Adrenal gland (tissue), 9 donors: ENCODE measurements at regions not wholly inside any gene's neighbourhood (a gene's known extent, or its start where the extent isn't known, plus 50 kb on each side); places are given as distances from the start of the nearest gene placed in this dataset.

Experiments used
- DNase-seq, 7 donors: peaks; one replicate each; pipeline ENCODE4 v3.0.0-alpha.2; 2019 to 2020
- H3K27ac ChIP-seq, 5 donors: fragments of 200-600 bp; sonication (generic) in 4 of 5; 1 replicate in 3 of 5; 2 replicates in 2 of 5; pipeline versions ENCODE4 v1.5.1 to v1.8.0; 2016 to 2020; ENCODE audit warnings: mild to moderate bottlenecking in 1 of 5
- H3K27me3 ChIP-seq: fragments of 200-600 bp; 2 replicates; pipeline ENCODE4 v1.8.0; 2021
- H3K36me3 ChIP-seq, 2 donors: fragments of 200-600 bp; replicated peaks in 1 of 2; 1 replicate in 1 of 2; 2 replicates in 1 of 2; pipeline versions ENCODE4 v1.5.1 to v1.8.0; 2018 to 2022
- H3K4me1 ChIP-seq, 2 donors: fragments of 200-600 bp; replicated peaks in 1 of 2; 1 replicate in 1 of 2; 2 replicates in 1 of 2; pipeline versions ENCODE4 v1.5.1 to v1.8.0; 2018 to 2021
- H3K4me3 ChIP-seq, 4 donors: fragments of 200-600 bp; sonication (generic) in 3 of 4; one replicate each; pipeline ENCODE4 v1.5.1; 2016 to 2018
- H3K9me3 ChIP-seq, 3 donors: fragments of 200-600 bp; sonication (generic) in 1 of 3; replicated peaks in 1 of 3; 1 replicate in 2 of 3; 2 replicates in 1 of 3; pipeline versions ENCODE4 v1.5.1 to v1.8.0; 2016 to 2021
- POLR2A ChIP-seq, 2 donors: fragments of 450-650 bp; IDR thresholded peaks; one replicate each; pipeline ENCODE4 v1.6.1; 2017; ENCODE audit warnings: antibody characterized with exemption in 2 of 2, mild to moderate bottlenecking in 2 of 2, moderate library complexity in 1 of 2
- WGBS, 4 donors: extraction: QIAGEN DNeasy Blood & Tissue Kit in 2 of 4; methylation state at CpG; one replicate each; pipeline versions ENCODE4 v1.1.5 to v1.1.7; 2013 to 2017; 5-methylcytosine and 5-hydroxymethylcytosine counted together
- intact Hi-C, 2 donors: fragments of 100-400 bp; cut with DNase I; formaldehyde crosslinking; loops; one replicate each; pipeline versions ENCODE4 v1.14.1 to v1.15.0; 2022 to 2023
- TF ChIP-seq, protein P1 (sequence below), 6 experiments: fragments of 450-650 bp in 4 of 6; fragments of 200-600 bp in 2 of 6; sonication (generic) in 1 of 6; IDR thresholded peaks; 1 replicate in 5 of 6; 2 replicates in 1 of 6; pipeline versions ENCODE4 v1.5.1 to v1.8.0; 2016 to 2021; ENCODE audit warnings: antibody characterized with exemption in 6 of 6, mild to moderate bottlenecking in 2 of 6, moderate library complexity in 1 of 6
- donor health status: healthy with polysubstance abuse.
- donor health status: Bipolar disorder and iron deficiency.
- donor health status: DM: yes; HTN: yes; CAD: no.
- donor health status: DM: no; HTN: no; CAD: no.
- donor health status: DM: no; HTN: no; CAD: no.

DNA sequence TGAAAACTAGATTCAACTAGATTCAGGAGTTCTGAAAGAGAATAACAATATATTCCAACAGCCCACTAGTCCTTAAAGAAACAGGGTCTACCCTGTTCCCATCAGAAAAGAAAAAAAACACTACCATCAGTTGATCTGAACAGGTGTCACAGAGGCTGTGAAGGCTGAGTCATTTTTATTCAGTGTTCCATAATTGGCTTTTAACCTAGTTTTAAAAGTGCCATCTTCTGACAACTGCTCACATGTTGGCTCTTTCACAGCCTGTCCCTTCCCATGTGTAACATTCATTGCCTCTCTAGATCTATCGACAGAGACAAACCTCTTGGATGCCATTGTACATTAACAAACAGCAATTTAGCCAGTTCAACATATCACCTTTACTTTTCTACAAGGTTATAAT lies 243.7 kb downstream of the TBX15 start:
- intact Hi-C loops = no loop called here
- Histone ChIP-seq H3K36me3 (no peaks in the 10 kb centered on the region), H3K4me3 (no peak overlapping the region), H3K4me1 (no peaks in the 10 kb centered on the region), H3K27ac (no peak overlapping the region), H3K27me3 (no peaks in the 10 kb centered on the region), H3K9me3 (no peaks in the 10 kb centered on the region)
- WGBS, 4 donors = 71 to 82% (median 80%) methylated on average over 1 of the region's 1 CpG
- TF ChIP-seq POLR2A (IDR thresholded peaks at IDR 0.05) = no peak
- TF ChIP-seq, protein P1, sequence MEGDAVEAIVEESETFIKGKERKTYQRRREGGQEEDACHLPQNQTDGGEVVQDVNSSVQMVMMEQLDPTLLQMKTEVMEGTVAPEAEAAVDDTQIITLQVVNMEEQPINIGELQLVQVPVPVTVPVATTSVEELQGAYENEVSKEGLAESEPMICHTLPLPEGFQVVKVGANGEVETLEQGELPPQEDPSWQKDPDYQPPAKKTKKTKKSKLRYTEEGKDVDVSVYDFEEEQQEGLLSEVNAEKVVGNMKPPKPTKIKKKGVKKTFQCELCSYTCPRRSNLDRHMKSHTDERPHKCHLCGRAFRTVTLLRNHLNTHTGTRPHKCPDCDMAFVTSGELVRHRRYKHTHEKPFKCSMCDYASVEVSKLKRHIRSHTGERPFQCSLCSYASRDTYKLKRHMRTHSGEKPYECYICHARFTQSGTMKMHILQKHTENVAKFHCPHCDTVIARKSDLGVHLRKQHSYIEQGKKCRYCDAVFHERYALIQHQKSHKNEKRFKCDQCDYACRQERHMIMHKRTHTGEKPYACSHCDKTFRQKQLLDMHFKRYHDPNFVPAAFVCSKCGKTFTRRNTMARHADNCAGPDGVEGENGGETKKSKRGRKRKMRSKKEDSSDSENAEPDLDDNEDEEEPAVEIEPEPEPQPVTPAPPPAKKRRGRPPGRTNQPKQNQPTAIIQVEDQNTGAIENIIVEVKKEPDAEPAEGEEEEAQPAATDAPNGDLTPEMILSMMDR (IDR thresholded peaks at IDR 0.05) = no peak
- no peak for DNase-seq

DNA sequence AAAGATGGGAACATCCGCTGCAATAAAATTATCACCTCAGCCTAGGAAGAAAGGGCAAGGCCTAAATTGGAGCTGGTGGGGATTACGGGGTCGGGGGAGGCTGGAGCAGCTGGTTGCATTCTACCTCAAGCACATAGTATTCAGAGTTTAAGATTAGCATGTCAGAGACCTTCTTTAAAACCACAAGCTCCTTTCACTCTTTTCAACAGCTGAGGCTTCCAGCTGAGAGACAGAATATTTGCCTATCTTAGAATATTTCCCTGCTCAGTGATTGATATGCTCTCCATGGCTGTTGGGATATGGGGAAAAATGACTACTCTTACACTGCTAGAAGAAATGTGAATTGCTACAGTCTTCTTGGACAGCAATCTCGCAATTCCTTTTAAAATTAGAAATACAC lies 248.6 kb downstream of the TBX15 start:
- WGBS, 4 donors = 32 to 49% (median 43%) methylated on average over 4 of the region's 4 CpGs
- Histone ChIP-seq H3K27ac (no peak overlapping the region), H3K4me3 (no peak overlapping the region), H3K36me3 (no peaks in the 10 kb centered on the region), H3K4me1 (no peaks in the 10 kb centered on the region), H3K27me3 (no peaks in the 10 kb centered on the region), H3K9me3 (no peaks in the 10 kb centered on the region)
- no peak for DNase-seq
- intact Hi-C loops = no loop called here
- TF ChIP-seq, protein P1 (IDR thresholded peaks at IDR 0.05) = no peak
- no peak for TF ChIP-seq POLR2A (IDR thresholded peaks at IDR 0.05)

DNA sequence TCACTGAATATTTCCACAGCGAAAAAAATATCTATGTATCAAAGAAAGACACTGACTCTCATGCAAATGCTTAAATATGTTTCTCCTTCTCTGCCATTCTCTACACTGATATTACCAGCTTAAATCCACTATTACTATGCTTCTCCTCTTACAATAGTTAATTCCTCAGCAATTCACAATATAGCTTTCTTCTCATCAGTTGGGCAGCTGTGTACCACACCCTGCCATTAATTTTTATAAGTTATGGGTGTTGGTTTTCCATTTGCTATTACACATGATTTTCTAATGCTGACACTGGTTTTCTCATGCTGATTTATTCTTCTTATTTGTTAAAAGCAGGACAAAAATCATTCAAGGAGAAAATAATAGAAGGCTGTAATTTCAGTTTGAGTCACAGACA lies 251.8 kb downstream of the TBX15 start:
- WGBS, 4 donors = 84 to 92% (median 87%) methylated on average over 1 of the region's 1 CpG

DNA sequence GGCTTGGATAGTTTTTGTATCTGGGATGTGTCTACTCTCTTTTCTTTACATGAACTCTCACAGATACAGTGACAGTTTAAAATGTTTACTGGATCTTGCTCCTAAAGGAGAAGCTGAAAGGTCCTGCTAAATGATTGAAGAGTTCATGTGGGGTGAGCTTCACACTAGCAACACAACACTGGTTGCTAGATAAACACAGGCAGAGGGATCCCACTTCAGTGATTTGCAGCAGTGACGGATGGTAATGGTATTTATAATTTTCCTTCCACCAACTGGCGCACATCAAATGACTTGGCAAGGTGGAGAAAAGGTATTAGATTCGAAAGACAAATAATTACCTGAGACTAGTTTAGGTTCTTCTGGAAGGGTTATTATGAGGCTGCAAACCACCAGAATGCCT lies 270.2 kb downstream of the TBX15 start:
- Histone ChIP-seq H3K4me3 (no peak overlapping the region), H3K9me3 (no peaks in the 10 kb centered on the region), H3K27ac (no peak overlapping the region), H3K27me3 (no peaks in the 10 kb centered on the region), H3K36me3 (no peaks in the 10 kb centered on the region), H3K4me1 (no peaks in the 10 kb centered on the region)
- no peak for DNase-seq
- WGBS, 4 donors = 47 to 59% (median 58%) methylated on average over 3 of the region's 3 CpGs
- TF ChIP-seq, protein P1 (IDR thresholded peaks at IDR 0.05) = no peak
- TF ChIP-seq POLR2A (IDR thresholded peaks at IDR 0.05) = no peak
- intact Hi-C loops = no loop called here

More for the DNA sequence above, 251.8 kb downstream of the TBX15 start:
- Histone ChIP-seq H3K9me3 (no peaks in the 10 kb centered on the region), H3K27me3 (no peaks in the 10 kb centered on the region), H3K36me3 (no peaks in the 10 kb centered on the region), H3K4me3 (no peak overlapping the region), H3K4me1 (no peaks in the 10 kb centered on the region), H3K27ac (no peak overlapping the region)
- DNase-seq = no peak
- no peak for TF ChIP-seq POLR2A (IDR thresholded peaks at IDR 0.05)
- TF ChIP-seq, protein P1 (IDR thresholded peaks at IDR 0.05) = no peak
- intact Hi-C loops = no loop called here
